ENCODE measurements at regions not wholly inside any gene's neighbourhood (a gene's known extent, or its start where the extent isn't known, plus 50 kb on each side); places are given as distances from the start of the nearest gene placed in this dataset.

DNA sequence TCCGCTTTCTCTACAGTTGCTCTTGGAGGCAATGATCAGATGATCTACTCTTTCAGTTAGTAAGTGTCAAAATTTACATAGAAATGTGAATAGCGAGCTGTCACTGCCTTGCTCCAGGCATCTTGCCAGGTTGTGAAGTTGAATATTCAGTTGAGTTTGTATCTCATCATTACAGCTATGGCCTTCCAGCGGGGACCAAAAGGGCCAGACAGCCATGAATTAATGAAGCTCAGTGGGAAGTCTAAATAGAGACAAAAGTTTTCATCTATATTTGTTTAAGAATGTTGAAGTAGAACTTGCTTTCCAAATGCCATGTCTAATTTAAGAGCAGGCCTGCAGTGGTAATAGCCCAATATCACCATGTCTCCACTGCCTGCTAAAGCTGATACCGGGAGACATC, 387.8 kb downstream of the FLRT2 start:
- DNase-seq (ENCODE audit: low read depth): peak; percentile 25
- H3K4me3 ChIP-seq (ENCODE audit: low read length): no peak overlapping the region
- TF ChIP-seq CTCF (conservative IDR thresholded peaks at IDR 0.05; ENCODE audit: low read depth, low read length): no peak

DNA sequence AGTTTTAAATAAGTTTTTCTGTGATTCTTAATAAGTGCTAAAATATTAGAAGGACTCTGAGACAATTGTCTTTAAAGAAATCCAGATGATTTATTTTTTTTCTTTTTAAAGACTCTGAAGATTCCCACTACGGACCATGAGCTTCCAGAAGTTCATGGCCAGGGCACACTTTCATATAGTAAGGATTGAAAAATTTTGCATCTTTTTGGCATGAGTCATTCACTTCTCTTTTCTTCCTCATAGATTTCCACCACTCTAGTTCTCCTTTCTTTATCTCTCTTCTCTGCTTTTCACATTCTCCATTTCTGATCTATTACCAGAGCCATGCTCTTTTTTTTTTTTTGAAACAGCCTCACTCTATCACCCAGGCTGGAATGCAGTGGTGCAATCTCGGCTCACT, 385.8 kb downstream of the FLRT2 start:
- DNase-seq (ENCODE audit: low read depth): no peak
- no peak for TF ChIP-seq CTCF (conservative IDR thresholded peaks at IDR 0.05; ENCODE audit: low read depth, low read length)
- no peak overlapping the region for H3K4me3 ChIP-seq (ENCODE audit: low read length)

- TF ChIP-seq CTCF (conservative IDR thresholded peaks at IDR 0.05; ENCODE audit: low read depth, low read length): no peak
- no peak for DNase-seq (ENCODE audit: low read depth)
- no peak overlapping the region for H3K4me3 ChIP-seq (ENCODE audit: low read length)
These were observed 382.2 kb downstream of the FLRT2 start for GRCh38 chr14:85912141-85912540.

GRCh38 chr14:85911044-85911443, 381.1 kb downstream of the FLRT2 start:
- TF ChIP-seq CTCF (conservative IDR thresholded peaks at IDR 0.05; ENCODE audit: low read depth, low read length): no peak
- no peak for DNase-seq (ENCODE audit: low read depth)
- H3K4me3 ChIP-seq (ENCODE audit: low read length): no peak overlapping the region

DNA sequence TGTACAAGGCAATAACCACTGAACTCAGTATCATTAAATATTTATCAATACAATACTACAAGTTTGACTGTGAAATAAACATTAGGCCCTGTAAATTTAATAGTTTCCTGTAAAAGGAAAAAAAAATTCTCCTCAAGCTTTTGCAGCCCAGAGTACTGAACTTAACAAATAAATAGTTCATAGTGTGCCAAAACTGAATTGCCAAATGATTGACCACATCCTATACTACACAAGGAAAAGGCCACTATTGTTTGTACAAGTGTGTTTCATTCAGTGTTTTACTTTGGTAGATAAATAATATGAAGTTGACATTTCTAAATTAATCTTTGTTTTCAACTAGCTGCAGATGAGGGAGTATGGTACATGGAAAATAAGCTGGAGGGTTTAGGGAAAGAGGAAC, 379.6 kb downstream of the FLRT2 start:
- H3K4me3 ChIP-seq (ENCODE audit: low read length): no peak overlapping the region
- no peak for TF ChIP-seq CTCF (conservative IDR thresholded peaks at IDR 0.05; ENCODE audit: low read depth, low read length)
- no peak for DNase-seq (ENCODE audit: low read depth)

GRCh38 chr14:85907536-85907935, 377.6 kb downstream of the FLRT2 start:
- TF ChIP-seq CTCF (conservative IDR thresholded peaks at IDR 0.05; ENCODE audit: low read depth, low read length): no peak
- no peak overlapping the region for H3K4me3 ChIP-seq (ENCODE audit: low read length)
- no peak for DNase-seq (ENCODE audit: low read depth)

GRCh38 chr14:85897808-85898207, 367.9 kb downstream of the FLRT2 start:
- no peak for DNase-seq (ENCODE audit: low read depth)
- TF ChIP-seq CTCF (conservative IDR thresholded peaks at IDR 0.05; ENCODE audit: low read depth, low read length): no peak
- H3K4me3 ChIP-seq (ENCODE audit: low read length): no peak overlapping the region
